Caco-2 (cell line): ENCODE measurements at regions not wholly inside any gene's neighbourhood (a gene's known extent, or its start where the extent isn't known, plus 50 kb on each side); places are given as distances from the start of the nearest gene placed in this dataset.

Source experiments
- BruUV-seq: library from RNA; stranded (reverse); fragments of 400-500 nt; replicated peaks from 2 replicates; lab custom pipeline; 2021; lab: Mats Ljungman, UMichigan
- CTCF ChIA-PET: fragments of 300-600 bp; sonication (Branson Sonifier 250); formaldehyde crosslinking; loops from one replicate; lab custom pipeline; 2022; ENCODE audit warnings: antibody characterized with exemption; lab: Charles Lee
- POLR2A ChIA-PET: fragments of 300-600 bp; sonication (Branson Sonifier 250); formaldehyde crosslinking; loops from one replicate; lab custom pipeline; 2022; ENCODE audit warnings: antibody characterized with exemption; lab: Charles Lee
- DNase-seq, 2 experiments: peaks; one replicate each; pipeline versions ENCODE4 v3.0.0 to v3.0.0-alpha.2; 2020 to 2022
- H3K27me3 ChIP-seq: replicated peaks from 2 replicates; pipeline ENCODE4 v1.6.0; 2011; ENCODE audit warnings: low read length; ENCODE audit not compliant: control insufficient read depth, insufficient read depth
- H3K36me3 ChIP-seq: 2 replicates; pipeline ENCODE4 v1.5.1; 2011; ENCODE audit warnings: low read length; ENCODE audit not compliant: control insufficient read depth, insufficient read depth
- H3K4me1 ChIP-seq: fragments of 250-450 bp; sonication (Bioruptor Pico); 2 replicates; pipeline ENCODE4 v1.5.1; 2020; ENCODE audit warnings: mild to moderate bottlenecking
- H3K4me3 ChIP-seq: 2 replicates; pipeline ENCODE4 v1.5.1; 2011; ENCODE audit warnings: low read depth, mild to moderate bottlenecking, control low read depth, low read length
- H3K9me3 ChIP-seq: fragments of 250-450 bp; sonication (Bioruptor Pico); 2 replicates; pipeline ENCODE4 v1.5.1; 2020; ENCODE audit warnings: mild to moderate bottlenecking, moderate library complexity
- H3K27ac Mint-ChIP-seq: one replicate; pipeline ENCODE4 v1.8.0; 2022; ENCODE audit warnings: mixed read lengths; ENCODE audit not compliant: unreplicated experiment
- H3K27me3 Mint-ChIP-seq: one replicate; pipeline ENCODE4 v1.8.0; 2022; ENCODE audit warnings: mixed read lengths; ENCODE audit not compliant: insufficient read depth, unreplicated experiment
- H3K36me3 Mint-ChIP-seq: one replicate; pipeline ENCODE4 v1.8.0; 2022; ENCODE audit warnings: mild to moderate bottlenecking, mixed read lengths; ENCODE audit not compliant: insufficient read depth, unreplicated experiment
- H3K4me1 Mint-ChIP-seq: one replicate; pipeline ENCODE4 v1.8.0; 2022; ENCODE audit warnings: low read depth, mixed read lengths; ENCODE audit not compliant: unreplicated experiment
- H3K4me3 Mint-ChIP-seq: one replicate; pipeline ENCODE4 v1.8.0; 2022; ENCODE audit warnings: mild to moderate bottlenecking, moderate library complexity, mixed read lengths; ENCODE audit not compliant: unreplicated experiment
- H3K9me3 Mint-ChIP-seq: one replicate; pipeline ENCODE4 v1.8.0; 2022; ENCODE audit warnings: mixed read lengths; ENCODE audit not compliant: unreplicated experiment
- CTCF ChIP-seq, 2 experiments: fragments of 200-600 bp in 1 of 2; IDR thresholded peaks; 1 replicate in 1 of 2; 2 replicates in 1 of 2; pipeline versions ENCODE4 v1.5.1 to v1.8.0; 2011 to 2022; ENCODE audit warnings: antibody characterized with exemption in 1 of 2, control low read depth in 1 of 2, inconsistent platforms in 1 of 2, low read depth in 1 of 2, low read length in 1 of 2, mild to moderate bottlenecking in 1 of 2, moderate library complexity in 1 of 2; ENCODE audit not compliant: insufficient read depth in 1 of 2, severe bottlenecking in 1 of 2, unreplicated experiment in 1 of 2
- intact Hi-C: fragments of 100-400 bp; cut with micrococcal nuclease; formaldehyde crosslinking; loops from one replicate; pipeline ENCODE4 v1.10.0; 2022; ENCODE audit not compliant: unreplicated experiment

DNA sequence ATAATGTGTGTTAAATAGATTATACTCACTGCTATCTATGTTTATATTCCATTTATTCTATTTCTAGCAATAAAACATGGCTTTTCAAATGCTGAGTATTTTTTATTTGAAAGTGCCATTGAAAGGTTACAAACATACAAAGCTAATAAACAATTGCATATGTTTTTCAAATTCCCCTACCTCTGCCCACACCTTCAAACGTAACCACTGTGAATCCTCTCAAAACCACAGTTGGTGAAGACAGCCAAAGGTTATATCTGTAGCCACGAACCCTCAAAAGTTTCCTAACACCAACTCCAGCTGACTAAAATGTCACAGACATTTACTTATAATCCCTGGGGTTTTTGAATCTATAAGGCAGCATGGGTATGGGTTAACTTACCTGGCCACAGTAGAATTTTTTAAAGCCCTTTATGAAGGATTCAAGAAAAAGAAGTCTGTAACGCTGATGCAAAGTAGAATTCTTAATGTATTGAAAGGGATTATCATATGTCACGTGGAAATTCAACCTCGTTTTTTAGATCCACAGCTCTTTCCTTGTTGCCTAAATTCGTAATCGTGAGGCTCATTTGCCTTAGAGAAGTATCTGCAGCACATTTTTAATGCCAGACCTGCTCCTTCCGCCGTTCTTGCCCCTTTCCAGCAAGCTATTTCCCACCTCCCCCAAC is 122.5 kb upstream of the ZC3H12C start:
- no TSS peak for BruUV-seq
- no peak for TF ChIP-seq CTCF (IDR thresholded peaks at IDR 0.05; ENCODE audit: insufficient read depth in 1 of 2, low read depth in 1 of 2, low read length in 1 of 2, severe bottlenecking in 1 of 2, unreplicated experiment in 1 of 2)
- Mint-ChIP-seq H3K9me3 (no peaks in the 10 kb centered on the region), H3K27ac (no peak overlapping the region), H3K4me3 (no peak overlapping the region), H3K27me3 (peaks cover 3% of the 10 kb centered on the region), H3K4me1 (no peaks in the 10 kb centered on the region), H3K36me3 (no peaks in the 10 kb centered on the region)
- CTCF ChIA-PET, result no interaction called here
- Histone ChIP-seq H3K4me1 (no peaks in the 10 kb centered on the region), H3K27me3 (no peaks in the 10 kb centered on the region), H3K9me3 (no peaks in the 10 kb centered on the region), H3K36me3 (no peaks in the 10 kb centered on the region), H3K4me3 (no peak overlapping the region)
- POLR2A ChIA-PET, result no interaction called here
- DNase-seq, result no peak
- intact Hi-C loops, result no loop called here

GRCh38 chr11:109971184-109971523 is 122.0 kb upstream of the ZC3H12C start:
- Mint-ChIP-seq H3K27ac (no peak overlapping the region), H3K4me3 (no peak overlapping the region), H3K27me3 (peaks cover 3% of the 10 kb centered on the region), H3K4me1 (no peaks in the 10 kb centered on the region), H3K36me3 (no peaks in the 10 kb centered on the region), H3K9me3 (no peaks in the 10 kb centered on the region)
- Histone ChIP-seq H3K36me3 (no peaks in the 10 kb centered on the region), H3K9me3 (no peaks in the 10 kb centered on the region), H3K27me3 (no peaks in the 10 kb centered on the region), H3K4me1 (no peaks in the 10 kb centered on the region), H3K4me3 (no peak overlapping the region)
- no peak for DNase-seq
- TF ChIP-seq CTCF (IDR thresholded peaks at IDR 0.05; ENCODE audit: insufficient read depth in 1 of 2, low read depth in 1 of 2, low read length in 1 of 2, severe bottlenecking in 1 of 2, unreplicated experiment in 1 of 2), result no peak
- no TSS peak for BruUV-seq
- CTCF ChIA-PET, result no interaction called here
- POLR2A ChIA-PET, result no interaction called here
- intact Hi-C loops, result no loop called here

GRCh38 chr11:109972181-109972715 is 120.9 kb upstream of the ZC3H12C start:
- no peaks in the 10 kb centered on the region for H3K4me1 ChIP-seq
- H3K4me3 ChIP-seq, result no peak overlapping the region
- Mint-ChIP-seq H3K27ac (no peak overlapping the region), H3K9me3 (no peaks in the 10 kb centered on the region), H3K4me3 (no peak overlapping the region), H3K36me3 (no peaks in the 10 kb centered on the region), H3K27me3 (peaks cover 3% of the 10 kb centered on the region), H3K4me1 (no peaks in the 10 kb centered on the region)
- H3K27me3 ChIP-seq, result no peaks in the 10 kb centered on the region
- TF ChIP-seq CTCF (IDR thresholded peaks at IDR 0.05; ENCODE audit: insufficient read depth in 1 of 2, low read depth in 1 of 2, low read length in 1 of 2, severe bottlenecking in 1 of 2, unreplicated experiment in 1 of 2), result no peak
- intact Hi-C loops, result no loop called here
- no peaks in the 10 kb centered on the region for H3K9me3 ChIP-seq
- ChIA-PET POLR2A (no interaction called here), CTCF (no interaction called here)
- no TSS peak for BruUV-seq
- H3K36me3 ChIP-seq, result no peaks in the 10 kb centered on the region
- DNase-seq, result no peak
